ENCODE measurements at regions not wholly inside any gene's neighbourhood (a gene's known extent, or its start where the extent isn't known, plus 50 kb on each side); places are given as distances from the start of the nearest gene placed in this dataset.

DNA sequence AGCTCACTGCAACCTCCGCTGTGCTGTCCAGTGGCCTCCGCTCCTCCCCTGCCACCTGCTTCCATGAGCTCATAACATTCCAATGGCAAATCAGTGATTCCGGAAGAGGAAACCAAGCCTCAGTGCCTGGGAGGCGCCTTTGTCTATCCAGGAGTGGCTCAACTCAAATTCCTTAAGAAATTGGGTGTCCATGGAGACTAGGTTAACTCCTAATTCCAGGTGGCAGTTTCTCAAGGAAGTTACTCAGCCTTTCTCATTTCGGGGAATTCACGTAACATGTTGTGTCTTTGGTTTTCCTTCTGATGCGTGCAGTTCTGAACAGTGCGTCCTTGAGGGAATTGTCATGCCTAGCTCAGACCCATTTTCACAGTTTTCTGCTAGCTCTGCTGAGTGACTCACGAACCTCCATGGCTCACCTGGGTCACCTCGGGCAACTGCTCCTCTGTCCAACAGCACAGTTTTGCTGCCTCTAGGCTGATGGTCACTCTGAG lies 89.9 kb upstream of the DSCAM start:
- TF ChIP-seq, protein P1, sequence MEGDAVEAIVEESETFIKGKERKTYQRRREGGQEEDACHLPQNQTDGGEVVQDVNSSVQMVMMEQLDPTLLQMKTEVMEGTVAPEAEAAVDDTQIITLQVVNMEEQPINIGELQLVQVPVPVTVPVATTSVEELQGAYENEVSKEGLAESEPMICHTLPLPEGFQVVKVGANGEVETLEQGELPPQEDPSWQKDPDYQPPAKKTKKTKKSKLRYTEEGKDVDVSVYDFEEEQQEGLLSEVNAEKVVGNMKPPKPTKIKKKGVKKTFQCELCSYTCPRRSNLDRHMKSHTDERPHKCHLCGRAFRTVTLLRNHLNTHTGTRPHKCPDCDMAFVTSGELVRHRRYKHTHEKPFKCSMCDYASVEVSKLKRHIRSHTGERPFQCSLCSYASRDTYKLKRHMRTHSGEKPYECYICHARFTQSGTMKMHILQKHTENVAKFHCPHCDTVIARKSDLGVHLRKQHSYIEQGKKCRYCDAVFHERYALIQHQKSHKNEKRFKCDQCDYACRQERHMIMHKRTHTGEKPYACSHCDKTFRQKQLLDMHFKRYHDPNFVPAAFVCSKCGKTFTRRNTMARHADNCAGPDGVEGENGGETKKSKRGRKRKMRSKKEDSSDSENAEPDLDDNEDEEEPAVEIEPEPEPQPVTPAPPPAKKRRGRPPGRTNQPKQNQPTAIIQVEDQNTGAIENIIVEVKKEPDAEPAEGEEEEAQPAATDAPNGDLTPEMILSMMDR (conservative IDR thresholded peaks at IDR 0.05; ENCODE audit: low read length): no peak
- TF ChIP-seq EZH2phosphoT487 (IDR thresholded peaks at IDR 0.05; ENCODE audit: borderline replicate concordance, low read depth, low read length): no peak
